ENCODE measurements at regions not wholly inside any gene's neighbourhood (a gene's known extent, or its start where the extent isn't known, plus 50 kb on each side); places are given as distances from the start of the nearest gene placed in this dataset.
A peak's percentile ranks its signal among the peaks of the same experiment; 100 is the strongest.

DNA sequence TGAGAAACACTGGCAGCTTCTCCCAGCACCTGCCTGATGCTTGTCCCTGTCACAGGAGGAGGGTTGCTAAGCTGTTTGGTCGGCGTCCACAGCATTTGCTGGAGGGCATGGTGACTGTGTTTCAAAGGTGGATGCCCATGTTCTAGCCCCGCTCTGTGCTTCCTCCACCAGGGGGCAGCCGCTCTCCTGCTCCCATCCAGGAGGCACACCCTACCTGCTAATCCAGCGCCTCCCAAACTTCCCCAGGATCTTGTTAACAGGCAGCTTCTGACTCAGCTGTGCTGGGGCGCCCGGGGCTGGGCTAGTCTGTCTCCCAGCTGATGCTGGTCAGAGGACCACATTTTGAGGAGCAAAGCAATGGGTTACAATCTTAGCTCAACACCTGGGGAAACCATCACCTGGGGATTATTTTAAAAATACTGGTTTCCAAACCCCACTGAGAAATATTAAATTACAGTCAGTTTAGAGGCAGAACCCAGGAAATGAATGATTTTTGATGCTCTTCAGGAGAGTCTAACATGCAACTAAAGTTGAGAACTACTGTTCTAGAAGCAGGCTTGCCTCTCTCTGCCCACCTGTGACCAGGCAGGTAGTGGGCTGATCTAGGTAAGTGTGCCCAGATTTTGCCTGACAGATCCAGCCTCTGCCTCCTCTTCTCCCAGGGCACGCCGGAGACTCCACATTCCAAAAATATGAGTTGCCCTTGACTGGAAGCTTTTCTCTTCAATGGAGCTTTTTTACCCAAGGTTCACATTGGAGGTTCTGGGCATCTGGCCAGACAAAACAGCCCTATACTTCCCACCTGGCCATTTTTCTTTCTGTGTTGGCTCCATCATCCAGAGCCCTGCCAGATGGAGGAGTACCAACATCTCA is 92.7 kb upstream of the GPR26 start:
- no CpG with 5 or more reads among the region's 9 CpGs for WGBS (ENCODE audit: extremely low coverage, insufficient read length, low lambda C conversion rate)
- peak; percentile 97 for TF ChIP-seq CTCF (conservative IDR thresholded peaks at IDR 0.05)
- Histone ChIP-seq H2AFZ (ENCODE audit: low read length) (no peak overlapping the region), H4K5ac (ENCODE audit: insufficient read length, low read depth, low read length) (no peak overlapping the region), H3K9ac (ENCODE audit: extremely low read depth, insufficient read length, low read length) (no peak overlapping the region), H3K18ac (ENCODE audit: insufficient read length, low read depth, low read length) (no peak overlapping the region), H4K8ac (replicated peaks; ENCODE audit: insufficient read length, low read depth, low read length) (no peak overlapping the region), H3K23ac (ENCODE audit: insufficient read length, low read depth, low read length) (no peak overlapping the region), H3K14ac (ENCODE audit: insufficient read depth, low read length) (no peak overlapping the region), H3K4ac (ENCODE audit: low read depth, low read length) (no peak overlapping the region), H2BK20ac (ENCODE audit: low read depth, low read length, poor library complexity, severe bottlenecking) (no peak overlapping the region), H3T11ph (ENCODE audit: low read length) (no peak overlapping the region), H3K23me2 (ENCODE audit: insufficient read length, low read depth, low read length, poor library complexity, severe bottlenecking) (no peaks in the 10 kb centered on the region), H4K91ac (ENCODE audit: insufficient read length, low read depth, low read length) (no peak overlapping the region), H3K27ac (ENCODE audit: insufficient read length, low read depth, low read length) (no peak overlapping the region), H3K79me1 (ENCODE audit: insufficient read depth, low read depth, low read length, poor library complexity, severe bottlenecking) (no peaks in the 10 kb centered on the region), H3K79me2 (ENCODE audit: insufficient read depth, low read length) (no peaks in the 10 kb centered on the region), H2BK12ac (ENCODE audit: insufficient read length, low read depth, low read length) (no peak overlapping the region), H3K4me1 (ENCODE audit: insufficient read depth, low read length) (no peaks in the 10 kb centered on the region), H2BK15ac (ENCODE audit: low read depth, low read length) (no peak overlapping the region), H2BK5ac (ENCODE audit: insufficient read length, low read length) (no peak overlapping the region), H3K4me2 (ENCODE audit: insufficient read depth, insufficient read length, low read length) (no peak overlapping the region), H3K27me3 (ENCODE audit: insufficient read depth, low read length) (no peaks in the 10 kb centered on the region), H4K20me1 (ENCODE audit: control insufficient read depth, insufficient read depth, insufficient read length) (no peaks in the 10 kb centered on the region), H3K56ac (ENCODE audit: insufficient read length, low read depth, low read length) (no peak overlapping the region), H3K9me3 (ENCODE audit: control insufficient read depth, low read depth, low read length) (no peaks in the 10 kb centered on the region), H2BK120ac (ENCODE audit: low read depth, low read length, poor library complexity, severe bottlenecking) (no peak overlapping the region), H2AK5ac (ENCODE audit: insufficient read length, low read length) (no peak overlapping the region)
- peak; percentile 92 for DNase-seq
- H3K27me3 Mint-ChIP-seq (ENCODE audit: low read depth), result peaks cover 31% of the 10 kb centered on the region
- no peak overlapping the region for H3K4me3 Mint-ChIP-seq
- no peaks in the 10 kb centered on the region for H3K9me3 Mint-ChIP-seq
- no peak overlapping the region for H3K27ac Mint-ChIP-seq
- no peaks in the 10 kb centered on the region; a peak in 1 of 7 replicates for H3K36me3 Mint-ChIP-seq (ENCODE audit: insufficient read depth in 1 of 3, low read depth in 3 of 3)
- peaks cover 20 to 28% of the 10 kb centered on the region in 2 experiments for H3K4me1 Mint-ChIP-seq

Data from H9 (cell line).